ENCODE measurements at regions not wholly inside any gene's neighbourhood (a gene's known extent, or its start where the extent isn't known, plus 50 kb on each side); places are given as distances from the start of the nearest gene placed in this dataset.

- H3K4me1 Mint-ChIP-seq (ENCODE audit: low read depth, unreplicated experiment), result no peaks in the 10 kb centered on the region
- intact Hi-C loops (cut with micrococcal nuclease; ENCODE audit: unreplicated experiment), result no loop called here
- no TSS peak for BruUV-seq (replicated peaks)
- no peak for DNase-seq
- POLR2A ChIA-PET, result no interaction called here
- Histone ChIP-seq H3K4me3 (ENCODE audit: low read depth, low read length) (no peak overlapping the region), H3K27me3 (replicated peaks; ENCODE audit: control insufficient read depth, insufficient read depth, low read length) (no peaks in the 10 kb centered on the region), H3K36me3 (ENCODE audit: control insufficient read depth, insufficient read depth, low read length) (no peaks in the 10 kb centered on the region), H3K4me1 (no peaks in the 10 kb centered on the region), H3K9me3 (no peaks in the 10 kb centered on the region)
- no peak overlapping the region for H3K27ac Mint-ChIP-seq (ENCODE audit: unreplicated experiment)
- no peaks in the 10 kb centered on the region for H3K27me3 Mint-ChIP-seq (ENCODE audit: insufficient read depth, unreplicated experiment)
- no peaks in the 10 kb centered on the region for H3K36me3 Mint-ChIP-seq (ENCODE audit: insufficient read depth, unreplicated experiment)
- H3K4me3 Mint-ChIP-seq (ENCODE audit: unreplicated experiment), result no peak overlapping the region
- CTCF ChIA-PET, result no interaction called here
- no peak for TF ChIP-seq CTCF (IDR thresholded peaks at IDR 0.05; ENCODE audit: insufficient read depth in 1 of 2, low read depth in 1 of 2, low read length in 1 of 2, severe bottlenecking in 1 of 2, unreplicated experiment in 1 of 2)
- H3K9me3 Mint-ChIP-seq (ENCODE audit: unreplicated experiment), result no peaks in the 10 kb centered on the region
These were observed 131.8 kb upstream of the RGMB start for GRCh38 chr5:98641671-98642070.

- Mint-ChIP-seq H3K27me3 (ENCODE audit: insufficient read depth, unreplicated experiment) (no peaks in the 10 kb centered on the region), H3K36me3 (ENCODE audit: insufficient read depth, unreplicated experiment) (no peaks in the 10 kb centered on the region), H3K27ac (ENCODE audit: unreplicated experiment) (no peak overlapping the region), H3K9me3 (ENCODE audit: unreplicated experiment) (no peaks in the 10 kb centered on the region), H3K4me3 (ENCODE audit: unreplicated experiment) (no peak overlapping the region), H3K4me1 (ENCODE audit: low read depth, unreplicated experiment) (no peaks in the 10 kb centered on the region)
- no peaks in the 10 kb centered on the region for H3K27me3 ChIP-seq (replicated peaks; ENCODE audit: control insufficient read depth, insufficient read depth, low read length)
- no peaks in the 10 kb centered on the region for H3K4me1 ChIP-seq
- ChIA-PET CTCF (no interaction called here), POLR2A (no interaction called here)
- H3K4me3 ChIP-seq (ENCODE audit: low read depth, low read length), result no peak overlapping the region
- no TSS peak for BruUV-seq (replicated peaks)
- no peaks in the 10 kb centered on the region for H3K9me3 ChIP-seq
- no peak for DNase-seq
- intact Hi-C loops (cut with micrococcal nuclease; ENCODE audit: unreplicated experiment), result no loop called here
- TF ChIP-seq CTCF (IDR thresholded peaks at IDR 0.05; ENCODE audit: insufficient read depth in 1 of 2, low read depth in 1 of 2, low read length in 1 of 2, severe bottlenecking in 1 of 2, unreplicated experiment in 1 of 2), result no peak
- H3K36me3 ChIP-seq (ENCODE audit: control insufficient read depth, insufficient read depth, low read length), result no peaks in the 10 kb centered on the region
These were observed 129.9 kb upstream of the RGMB start for GRCh38 chr5:98643569-98643968.

DNA sequence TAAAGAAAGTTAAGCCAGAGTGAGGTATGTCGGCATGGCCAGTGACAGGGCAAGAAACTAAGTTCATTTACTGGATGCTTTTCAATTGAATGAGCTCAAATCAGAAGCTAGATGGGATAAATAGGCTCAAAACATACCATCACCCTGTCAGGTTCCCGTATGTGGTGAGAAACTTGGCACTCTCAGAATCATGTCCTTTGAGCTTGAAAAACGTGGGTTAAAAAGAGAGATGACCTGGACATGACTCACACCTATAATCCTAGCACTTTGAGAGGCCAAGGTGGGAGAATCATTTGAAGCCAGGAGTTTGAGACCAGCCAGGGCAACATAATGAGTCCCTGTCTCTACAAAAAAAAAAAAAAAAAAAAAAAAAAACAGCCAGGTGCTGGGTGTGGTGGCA lies 121.7 kb upstream of the RGMB start:
- no peak overlapping the region for H3K4me3 Mint-ChIP-seq (ENCODE audit: unreplicated experiment)
- no peaks in the 10 kb centered on the region for H3K4me1 ChIP-seq
- H3K4me3 ChIP-seq (ENCODE audit: low read depth, low read length), result no peak overlapping the region
- ChIA-PET POLR2A (interaction anchor here (0.6 kb wide), 1 partner anchor 210 kb away, joined by 3 read pairs; no protein-coding TSS in a partner anchor), CTCF (no interaction called here)
- no peaks in the 10 kb centered on the region for H3K36me3 Mint-ChIP-seq (ENCODE audit: insufficient read depth, unreplicated experiment)
- BruUV-seq (replicated peaks), result no TSS peak
- no peaks in the 10 kb centered on the region for H3K9me3 Mint-ChIP-seq (ENCODE audit: unreplicated experiment)
- DNase-seq, result no peak
- intact Hi-C loops (cut with micrococcal nuclease; ENCODE audit: unreplicated experiment), result no loop called here
- H3K27me3 ChIP-seq (replicated peaks; ENCODE audit: control insufficient read depth, insufficient read depth, low read length), result no peaks in the 10 kb centered on the region
- no peaks in the 10 kb centered on the region for H3K36me3 ChIP-seq (ENCODE audit: control insufficient read depth, insufficient read depth, low read length)
- no peak for TF ChIP-seq CTCF (IDR thresholded peaks at IDR 0.05; ENCODE audit: insufficient read depth in 1 of 2, low read depth in 1 of 2, low read length in 1 of 2, severe bottlenecking in 1 of 2, unreplicated experiment in 1 of 2)
- peaks cover 7% of the 10 kb centered on the region for H3K27me3 Mint-ChIP-seq (ENCODE audit: insufficient read depth, unreplicated experiment)
- H3K27ac Mint-ChIP-seq (ENCODE audit: unreplicated experiment), result no peak overlapping the region
- no peaks in the 10 kb centered on the region for H3K4me1 Mint-ChIP-seq (ENCODE audit: low read depth, unreplicated experiment)
- H3K9me3 ChIP-seq, result no peaks in the 10 kb centered on the region
